ENCODE measurements at regions not wholly inside any gene's neighbourhood (a gene's known extent, or its start where the extent isn't known, plus 50 kb on each side); places are given as distances from the start of the nearest gene placed in this dataset.

DNA sequence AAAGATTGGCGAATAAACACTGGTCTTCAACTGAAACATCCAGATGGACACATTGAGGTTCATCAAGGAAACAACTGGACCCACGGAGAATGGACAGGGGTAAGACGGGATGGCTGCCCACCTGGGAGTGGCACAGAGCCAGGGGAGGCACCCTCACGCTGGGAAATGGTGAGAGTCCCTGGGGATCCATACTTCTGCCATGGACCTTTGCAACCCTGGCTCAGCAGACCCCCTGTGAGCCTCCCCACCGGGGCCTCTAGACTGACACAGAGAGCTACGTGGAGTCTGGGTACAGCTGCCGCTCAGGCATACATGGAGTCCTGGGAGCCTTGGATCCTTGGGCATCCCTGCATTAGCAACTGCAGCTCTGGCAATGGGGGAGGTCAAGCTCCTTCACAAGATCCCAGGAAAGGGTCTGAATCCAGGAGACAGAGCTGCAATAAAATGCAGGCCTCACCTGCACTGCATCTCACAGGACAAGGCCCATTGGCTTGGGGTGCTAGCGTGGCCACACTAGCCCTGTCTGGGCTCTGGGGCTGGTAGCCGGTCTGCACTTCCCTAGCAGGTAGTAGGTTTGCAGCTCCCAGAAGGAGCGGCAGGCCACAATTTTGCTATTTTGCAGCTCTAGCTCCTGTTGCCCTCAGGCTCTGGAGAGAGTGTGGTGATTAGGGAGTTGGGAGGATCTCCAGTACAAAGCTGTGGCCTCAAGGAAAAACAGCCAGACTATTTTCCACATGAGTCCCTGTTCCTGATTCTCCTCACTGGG is 496.4 kb upstream of the LRRC4C start:
- Histone ChIP-seq H3K27me3 (no peaks in the 10 kb centered on the region), H3K9me3 (peaks cover 0 to 16% (median 3%) of the 10 kb centered on the region in 3 donors), H3K27ac (no peak overlapping the region), H3K4me1 (no peaks in the 10 kb centered on the region), H3K4me3 (no peak overlapping the region), H3K36me3 (no peaks in the 10 kb centered on the region)
- DNase-seq = no peak
- TF ChIP-seq POLR2A (IDR thresholded peaks at IDR 0.05) = no peak
- TF ChIP-seq, protein P1, sequence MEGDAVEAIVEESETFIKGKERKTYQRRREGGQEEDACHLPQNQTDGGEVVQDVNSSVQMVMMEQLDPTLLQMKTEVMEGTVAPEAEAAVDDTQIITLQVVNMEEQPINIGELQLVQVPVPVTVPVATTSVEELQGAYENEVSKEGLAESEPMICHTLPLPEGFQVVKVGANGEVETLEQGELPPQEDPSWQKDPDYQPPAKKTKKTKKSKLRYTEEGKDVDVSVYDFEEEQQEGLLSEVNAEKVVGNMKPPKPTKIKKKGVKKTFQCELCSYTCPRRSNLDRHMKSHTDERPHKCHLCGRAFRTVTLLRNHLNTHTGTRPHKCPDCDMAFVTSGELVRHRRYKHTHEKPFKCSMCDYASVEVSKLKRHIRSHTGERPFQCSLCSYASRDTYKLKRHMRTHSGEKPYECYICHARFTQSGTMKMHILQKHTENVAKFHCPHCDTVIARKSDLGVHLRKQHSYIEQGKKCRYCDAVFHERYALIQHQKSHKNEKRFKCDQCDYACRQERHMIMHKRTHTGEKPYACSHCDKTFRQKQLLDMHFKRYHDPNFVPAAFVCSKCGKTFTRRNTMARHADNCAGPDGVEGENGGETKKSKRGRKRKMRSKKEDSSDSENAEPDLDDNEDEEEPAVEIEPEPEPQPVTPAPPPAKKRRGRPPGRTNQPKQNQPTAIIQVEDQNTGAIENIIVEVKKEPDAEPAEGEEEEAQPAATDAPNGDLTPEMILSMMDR (IDR thresholded peaks at IDR 0.05) = no peak
- intact Hi-C loops (cut with DNase I) = no loop called here
- WGBS, 2 donors = 65 to 82% methylated on average over 5 to 7 of the region's 10 CpGs

DNA sequence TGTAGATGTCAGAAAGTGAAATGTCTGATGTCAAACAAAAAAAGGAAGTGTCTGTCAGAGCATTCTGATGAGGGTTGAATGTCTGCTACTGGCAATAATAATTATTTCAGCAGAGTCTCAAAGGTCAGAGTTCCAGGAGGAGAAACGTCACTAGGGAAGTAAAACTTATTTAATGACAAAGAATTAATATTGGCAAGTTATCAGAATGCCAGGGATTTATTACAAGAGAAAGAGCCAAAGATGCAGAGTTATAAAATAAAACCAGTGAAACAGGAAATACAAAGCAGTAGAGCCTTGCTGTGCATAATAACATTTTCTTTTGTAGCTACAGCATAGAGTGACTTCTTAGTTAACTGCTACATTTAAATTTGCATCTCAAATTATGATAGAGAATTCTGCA is 504.0 kb upstream of the LRRC4C start:
- H3K27ac ChIP-seq = no peak overlapping the region
- intact Hi-C loops (cut with DNase I) = no loop called here
- no peak for DNase-seq

DNA sequence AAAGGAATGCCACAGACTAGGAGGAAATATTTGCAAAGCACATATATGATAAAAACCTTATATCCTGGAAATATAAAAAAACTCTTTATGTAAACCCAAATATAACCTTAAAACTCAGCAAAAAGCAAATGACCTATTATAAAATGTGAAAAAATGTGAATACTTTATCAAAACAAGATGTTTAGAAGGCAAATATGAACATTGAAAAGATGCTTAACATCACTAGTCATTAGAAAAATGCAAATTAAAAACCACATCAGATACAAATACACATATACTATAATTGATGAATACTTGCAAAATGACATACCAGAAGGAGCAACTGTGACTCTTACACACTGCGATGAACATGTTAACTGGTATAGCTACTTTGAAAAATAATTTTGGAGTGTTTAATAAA is 511.2 kb upstream of the LRRC4C start:
- no peak overlapping the region for H3K4me3 ChIP-seq
- 90 to 93% methylated on average over 1 of the region's 1 CpG for WGBS, 2 donors
- H3K27me3 ChIP-seq = no peaks in the 10 kb centered on the region
- H3K4me1 ChIP-seq = no peaks in the 10 kb centered on the region
- TF ChIP-seq, protein P1 (IDR thresholded peaks at IDR 0.05) = no peak
- no peak for TF ChIP-seq POLR2A (IDR thresholded peaks at IDR 0.05)
- intact Hi-C loops (cut with DNase I) = no loop called here
- H3K36me3 ChIP-seq = no peaks in the 10 kb centered on the region
- DNase-seq = no peak
- H3K9me3 ChIP-seq = no peaks in the 10 kb centered on the region
- H3K27ac ChIP-seq = no peak overlapping the region

More for the DNA sequence above, 504.0 kb upstream of the LRRC4C start:
- no peak for TF ChIP-seq POLR2A (IDR thresholded peaks at IDR 0.05)
- TF ChIP-seq, protein P1 (IDR thresholded peaks at IDR 0.05) = no peak
- WGBS, 2 donors = 0 to 14% methylated on average over 1 of the region's 1 CpG
- Histone ChIP-seq H3K4me1 (no peaks in the 10 kb centered on the region), H3K9me3 (no peaks in the 10 kb centered on the region), H3K27me3 (no peaks in the 10 kb centered on the region), H3K4me3 (no peak overlapping the region), H3K36me3 (no peaks in the 10 kb centered on the region)

DNA sequence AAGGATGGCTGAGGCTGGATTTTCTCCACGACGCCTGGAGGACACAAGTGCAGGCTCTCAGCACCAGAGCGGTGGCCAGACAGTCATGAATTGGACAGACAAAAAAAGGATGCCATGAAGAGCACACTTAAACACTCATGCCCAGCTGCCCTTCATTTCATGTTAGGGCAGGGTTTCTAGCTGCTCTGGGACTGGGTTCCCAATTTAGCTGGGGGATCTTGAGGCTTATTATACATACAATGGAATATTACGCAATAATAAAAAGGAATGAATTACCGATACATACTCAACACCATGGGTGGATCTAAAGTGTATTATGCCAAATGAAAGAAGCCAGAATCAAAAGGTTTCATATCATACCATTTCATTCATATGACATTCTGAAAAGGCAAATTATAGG is 512.1 kb upstream of the LRRC4C start:
- intact Hi-C loops (cut with DNase I) = no loop called here
- 64 to 65% methylated on average over 5 of the region's 5 CpGs for WGBS, 2 donors
- Histone ChIP-seq H3K9me3 (no peaks in the 10 kb centered on the region), H3K4me3 (no peak overlapping the region), H3K27me3 (no peaks in the 10 kb centered on the region), H3K27ac (no peak overlapping the region), H3K4me1 (no peaks in the 10 kb centered on the region), H3K36me3 (no peaks in the 10 kb centered on the region)
- DNase-seq = no peak
- TF ChIP-seq, protein P1 (IDR thresholded peaks at IDR 0.05) = no peak
- no peak for TF ChIP-seq POLR2A (IDR thresholded peaks at IDR 0.05)

DNA sequence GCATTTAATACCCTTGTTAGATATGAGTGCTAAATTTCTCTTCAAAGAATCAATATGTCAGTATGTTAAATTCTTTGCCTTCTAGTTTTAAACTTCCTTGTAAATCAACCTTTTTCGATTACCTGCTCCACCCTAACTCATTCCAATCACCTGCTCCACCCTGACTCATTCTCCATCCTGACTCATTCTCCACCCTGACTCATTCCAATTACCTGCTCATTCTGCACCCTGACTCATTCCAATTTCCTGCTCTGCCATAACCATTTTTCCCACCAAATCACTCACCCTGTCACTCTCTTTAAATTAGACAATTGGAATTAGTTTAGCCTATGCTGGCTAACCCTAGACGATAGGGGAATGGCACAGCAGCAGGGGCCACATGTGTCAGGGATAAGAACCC is 519.5 kb upstream of the LRRC4C start:
- H3K4me3 ChIP-seq = no peak overlapping the region
- no peaks in the 10 kb centered on the region for H3K9me3 ChIP-seq
- TF ChIP-seq, protein P1 (IDR thresholded peaks at IDR 0.05) = no peak
- no peak for TF ChIP-seq POLR2A (IDR thresholded peaks at IDR 0.05)
- H3K27ac ChIP-seq = no peak overlapping the region
- H3K27me3 ChIP-seq = no peaks in the 10 kb centered on the region
- no peak for DNase-seq
- no peaks in the 10 kb centered on the region for H3K36me3 ChIP-seq
- 53% methylated on average over 2 of the region's 2 CpGs for WGBS, 2 donors
- H3K4me1 ChIP-seq = no peaks in the 10 kb centered on the region
- intact Hi-C loops (cut with DNase I) = no loop called here

Measured in esophagus squamous epithelium (tissue), 5 donors.